H1 (cell line): ENCODE measurements at regions not wholly inside any gene's neighbourhood (a gene's known extent, or its start where the extent isn't known, plus 50 kb on each side); places are given as distances from the start of the nearest gene placed in this dataset.

ENCODE experiments used
- CTCF ChIA-PET: fragments of 300-600 bp; sonication (Branson Sonifier 250); formaldehyde crosslinking; loops from one replicate; lab custom pipeline; 2021; ENCODE audit not compliant: partially characterized antibody; lab: Charles Lee
- POLR2A ChIA-PET: fragments of 300-600 bp; sonication (Branson Sonifier 250); formaldehyde crosslinking; loops from one replicate; lab custom pipeline; 2021; ENCODE audit warnings: inconsistent platforms; ENCODE audit not compliant: partially characterized antibody; lab: Charles Lee
- DNase-seq, 2 experiments: peaks; one replicate each; pipeline versions ENCODE4 v3.0.0 to v3.0.0-alpha.2; 2010 to 2022; ENCODE audit warnings: low spot score in 2 of 2, low read depth in 1 of 2, mixed read lengths in 1 of 2
- FAIRE-seq: peaks from 2 replicates; lab custom pipeline; 2011; peaks lifted over from hg19 to GRCh38; lab: Jason Lieb, UNC
- H2AFZ ChIP-seq: 2 replicates; pipeline ENCODE4 v1.8.1; 2012; ENCODE audit warnings: low read length, inconsistent platforms
- H2AK5ac ChIP-seq: 2 replicates; pipeline ENCODE4 v1.6.1; 2013; ENCODE audit warnings: low read depth, low read length
- H2BK120ac ChIP-seq: replicated peaks from 2 replicates; pipeline ENCODE3; 2013; ENCODE audit warnings: low read depth, low read length, inconsistent platforms
- H2BK12ac ChIP-seq: 2 replicates; pipeline ENCODE4 v1.6.1; 2013; ENCODE audit warnings: low read depth, low read length
- H2BK15ac ChIP-seq: 2 replicates; pipeline ENCODE4 v1.6.1; 2013; ENCODE audit warnings: low read length
- H2BK20ac ChIP-seq: 2 replicates; pipeline ENCODE4 v1.6.1; 2013; ENCODE audit warnings: low read length
- H2BK5ac ChIP-seq: 2 replicates; pipeline ENCODE4 v1.6.1; 2013; ENCODE audit warnings: low read depth, low read length
- H3K14ac ChIP-seq: 2 replicates; pipeline ENCODE4 v1.6.1; 2013; ENCODE audit warnings: inconsistent platforms; ENCODE audit not compliant: insufficient read length
- H3K18ac ChIP-seq: 2 replicates; pipeline ENCODE4 v1.6.1; 2013; ENCODE audit warnings: low read length; ENCODE audit errors: extremely low read depth
- H3K23ac ChIP-seq: 2 replicates; pipeline ENCODE4 v1.6.1; 2013; ENCODE audit warnings: inconsistent platforms; ENCODE audit not compliant: insufficient read length
- H3K23me2 ChIP-seq: 2 replicates; pipeline ENCODE4 v1.6.1; 2013; ENCODE audit warnings: low read depth, low read length
- H3K27ac ChIP-seq: 2 replicates; pipeline ENCODE4 v1.6.1; 2011; ENCODE audit warnings: low read depth, low read length, inconsistent platforms
- H3K27me3 ChIP-seq, 4 experiments: replicated peaks in 1 of 4; 1 replicate in 1 of 4; 2 replicates in 3 of 4; pipeline versions ENCODE4 v1.6.1 to v1.8.1; 2011 to 2013; ENCODE audit warnings: low read length in 3 of 4, mild to moderate bottlenecking in 3 of 4, inconsistent platforms in 2 of 4, mixed read lengths in 2 of 4, moderate library complexity in 1 of 4; ENCODE audit not compliant: control insufficient read depth in 3 of 4, insufficient read depth in 3 of 4; ENCODE audit errors: extremely low read depth in 1 of 4
- H3K36me3 ChIP-seq, 4 experiments: 2 replicates each; pipeline versions ENCODE4 v1.6.1 to v1.8.1; 2011 to 2013; ENCODE audit warnings: mild to moderate bottlenecking in 4 of 4, low read length in 3 of 4, moderate library complexity in 2 of 4, control low read depth in 1 of 4, inconsistent platforms in 1 of 4; ENCODE audit not compliant: insufficient read depth in 4 of 4, control insufficient read depth in 2 of 4
- H3K4ac ChIP-seq: replicated peaks from 2 replicates; pipeline ENCODE3; 2013; ENCODE audit warnings: low read length, low read depth, mixed read lengths, inconsistent platforms; ENCODE audit not compliant: insufficient read length
- H3K4me1 ChIP-seq, 4 experiments: replicated peaks in 1 of 4; 1 replicate in 1 of 4; 2 replicates in 3 of 4; pipeline versions ENCODE4 v1.6.1 to v1.8.1; 2011 to 2013; ENCODE audit warnings: low read length in 3 of 4, inconsistent platforms in 2 of 4, mixed read lengths in 1 of 4; ENCODE audit not compliant: insufficient read depth in 4 of 4, control insufficient read depth in 3 of 4
- H3K4me2 ChIP-seq, 2 experiments: 2 replicates each; pipeline versions ENCODE4 v1.6.1 to v1.8.1; 2011 to 2013; ENCODE audit warnings: low read depth in 2 of 2, low read length in 2 of 2, control low read depth in 1 of 2, inconsistent platforms in 1 of 2, mild to moderate bottlenecking in 1 of 2; ENCODE audit not compliant: insufficient read depth in 1 of 2
- H3K4me3 ChIP-seq, 4 experiments: fragments of 200-600, 300-600 bp in 1 of 4; sonication (generic), shearing (Covaris generic), sonication (Bioruptor Twin) in 1 of 4; 2 replicates each; pipeline versions ENCODE4 v1.5.1 to v1.8.1; 2011 to 2016; ENCODE audit warnings: low read length in 4 of 4, low read depth in 3 of 4, control low read depth in 2 of 4, inconsistent platforms in 2 of 4, mild to moderate bottlenecking in 2 of 4, mixed read lengths in 1 of 4, moderate library complexity in 1 of 4; ENCODE audit not compliant: insufficient read depth in 2 of 4; ENCODE audit errors: extremely low read depth in 1 of 4
- H3K56ac ChIP-seq: replicated peaks from 2 replicates; pipeline ENCODE3; 2013; ENCODE audit warnings: low read depth, mild to moderate bottlenecking, mixed read lengths, low read length, inconsistent platforms; ENCODE audit not compliant: insufficient read length
- H3K79me1 ChIP-seq: 2 replicates; pipeline ENCODE4 v1.6.1; 2013; ENCODE audit warnings: low read depth, low read length, control low read depth
- H3K79me2 ChIP-seq, 2 experiments: 2 replicates each; pipeline versions ENCODE4 v1.6.1 to v1.8.1; 2012 to 2013; ENCODE audit warnings: low read length in 2 of 2, mild to moderate bottlenecking in 2 of 2, inconsistent platforms in 1 of 2; ENCODE audit not compliant: insufficient read depth in 2 of 2, control insufficient read depth in 1 of 2
- H3K9ac ChIP-seq, 4 experiments: replicated peaks in 1 of 4; 1 replicate in 1 of 4; 2 replicates in 3 of 4; pipeline versions ENCODE4 v1.6.1 to v1.8.1; 2011 to 2013; ENCODE audit warnings: low read depth in 3 of 4, low read length in 3 of 4, control low read depth in 2 of 4, mild to moderate bottlenecking in 2 of 4, moderate library complexity in 2 of 4, inconsistent platforms in 1 of 4; ENCODE audit errors: extremely low read depth in 1 of 4
- H3K9me3 ChIP-seq, 2 experiments: 2 replicates each; pipeline versions ENCODE4 v1.6.1 to v1.8.1; 2012 to 2013; ENCODE audit warnings: mild to moderate bottlenecking in 2 of 2, moderate library complexity in 2 of 2, control low read depth in 1 of 2, inconsistent platforms in 1 of 2, low read depth in 1 of 2, low read length in 1 of 2, mixed read lengths in 1 of 2; ENCODE audit not compliant: insufficient read depth in 2 of 2
- H4K20me1 ChIP-seq, 2 experiments: replicated peaks in 1 of 2; 2 replicates each; pipeline versions ENCODE3 to v1.8.1; 2011 to 2013; ENCODE audit warnings: inconsistent platforms in 2 of 2, low read length in 2 of 2, mild to moderate bottlenecking in 1 of 2; ENCODE audit not compliant: insufficient read depth in 2 of 2, control insufficient read depth in 1 of 2
- H4K5ac ChIP-seq: 2 replicates; pipeline ENCODE4 v1.6.1; 2013; ENCODE audit warnings: low read length, low read depth, mixed read lengths, inconsistent platforms; ENCODE audit not compliant: insufficient read length
- H4K8ac ChIP-seq: 2 replicates; pipeline ENCODE4 v1.8.0; 2013; ENCODE audit warnings: mild to moderate bottlenecking, moderate library complexity, low read length, inconsistent platforms; ENCODE audit not compliant: insufficient read depth; ENCODE audit errors: extremely low read depth
- H4K91ac ChIP-seq: replicated peaks from 2 replicates; pipeline ENCODE3; 2013; ENCODE audit warnings: low read length, mixed read lengths, inconsistent platforms; ENCODE audit not compliant: insufficient read length
- ATF2 ChIP-seq: IDR thresholded peaks from 2 replicates; pipeline ENCODE4 v1.6.1; 2012; ENCODE audit warnings: low read length, inconsistent platforms
- CBX8 ChIP-seq: fragments of 300-800, 300-1000 bp; sonication (generic); IDR thresholded peaks from 2 replicates; pipeline ENCODE4 v1.7.1; 2016; ENCODE audit warnings: low read depth, low read length, borderline replicate concordance
- EGR1 ChIP-seq: IDR thresholded peaks from 2 replicates; pipeline ENCODE4 v1.6.1; 2011; ENCODE audit warnings: low read depth, low read length, borderline replicate concordance
- FOSL1 ChIP-seq: IDR thresholded peaks from 2 replicates; pipeline ENCODE4 v1.6.1; 2011; ENCODE audit warnings: mild to moderate bottlenecking, low read depth, low read length, moderate library complexity; ENCODE audit not compliant: insufficient read depth
- GTF2F1 ChIP-seq: IDR thresholded peaks from 2 replicates; pipeline ENCODE4 v1.6.1; 2012; ENCODE audit warnings: low read depth, low read length, improper control_type of control experiment, borderline replicate concordance
- NANOG ChIP-seq: IDR thresholded peaks from 2 replicates; pipeline ENCODE4 v1.6.1; 2011; ENCODE audit warnings: low read length, low read depth, mild to moderate bottlenecking, inconsistent platforms; ENCODE audit not compliant: insufficient read depth, poor library complexity, severe bottlenecking
- SIX5 ChIP-seq: IDR thresholded peaks from 2 replicates; pipeline ENCODE4 v1.6.1; 2011; ENCODE audit warnings: mild to moderate bottlenecking, low read depth, low read length
- USF2 ChIP-seq: IDR thresholded peaks from 2 replicates; pipeline ENCODE4 v1.6.1; 2011; ENCODE audit warnings: low read length, improper control_type of control experiment
- ZNF274 ChIP-seq: IDR thresholded peaks from 2 replicates; pipeline ENCODE4 v1.7.0; 2012; ENCODE audit warnings: low read length, borderline replicate concordance; ENCODE audit errors: extremely low read depth
- WGBS, 2 experiments: shearing (Covaris generic) in 1 of 2; methylation state at CpG; one replicate each; pipeline versions ENCODE4 v1.1.6 to v1.1.7; 2013 to 2015; ENCODE audit warnings: low lambda C conversion rate in 2 of 2, mixed read lengths in 2 of 2, inconsistent platforms in 1 of 2, low coverage in 1 of 2, missing lambda C conversion rate in 1 of 2; ENCODE audit not compliant: insufficient replicate concordance in 2 of 2, insufficient coverage in 1 of 2, insufficient read length in 1 of 2; ENCODE audit errors: extremely low coverage in 1 of 2, missing lambda C conversion rate in 1 of 2; 5-methylcytosine and 5-hydroxymethylcytosine counted together

DNA sequence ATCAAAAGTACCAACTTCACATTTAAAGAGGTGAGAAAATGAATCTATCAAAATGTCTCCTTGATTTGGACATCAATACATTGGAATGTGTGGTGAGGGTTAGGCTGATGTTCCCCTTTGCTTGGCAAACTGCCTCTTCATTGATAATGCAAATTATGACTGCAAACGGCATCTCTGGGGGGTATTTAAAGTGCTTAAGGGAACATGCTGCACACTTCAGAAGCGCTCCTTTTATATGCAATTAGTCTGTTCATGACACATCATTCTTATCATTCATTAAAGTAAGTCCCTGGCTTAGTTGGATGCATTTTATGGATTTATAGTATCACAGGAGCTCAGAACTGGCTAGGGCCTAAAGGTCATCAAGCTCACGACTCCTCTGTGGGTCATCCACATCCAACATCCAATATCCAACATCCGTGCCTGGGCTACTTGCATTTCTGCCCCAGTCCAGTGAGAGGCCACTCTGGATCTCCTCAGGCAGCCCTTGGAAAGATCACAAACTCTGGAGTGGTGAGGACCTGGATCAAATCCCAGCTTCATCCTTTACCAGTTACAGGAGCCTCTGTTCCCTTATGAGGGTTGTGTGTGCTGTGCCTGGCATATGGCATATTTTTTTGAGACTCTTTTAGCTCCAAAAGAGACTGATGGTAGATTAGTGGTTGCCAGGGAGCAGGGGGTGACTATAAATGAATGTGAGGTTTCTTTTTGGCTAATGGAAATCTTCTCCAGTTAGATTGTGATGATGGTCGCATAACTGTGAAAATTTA is 136.8 kb upstream of the FOXB1 start:
- POLR2A ChIA-PET, result interaction anchor here (0.6 kb wide), 1 partner anchor 70 kb away, joined by 3 read pairs; no protein-coding TSS in a partner anchor
- Histone ChIP-seq H2AK5ac (no peak overlapping the region), H3K14ac (no peak overlapping the region), H3K79me1 (no peaks in the 10 kb centered on the region), H2BK12ac (no peak overlapping the region), H3K4me2 (no peak overlapping the region), H2AFZ (no peak overlapping the region), H3K23ac (no peak overlapping the region), H3K9me3 (no peaks in the 10 kb centered on the region), H3K18ac (no peak overlapping the region), H3K36me3 (no peaks in the 10 kb centered on the region), H3K56ac (no peak overlapping the region), H2BK15ac (no peak overlapping the region), H4K8ac (no peak overlapping the region), H3K9ac (no peak overlapping the region), H4K20me1 (no peaks in the 10 kb centered on the region), H3K27me3 (peaks cover 0 to 1% (median 0%) of the 10 kb centered on the region in 4 experiments; a peak in 1 of 7 replicates), H4K91ac (no peak overlapping the region), H3K23me2 (no peaks in the 10 kb centered on the region), H3K4me3 (no peak overlapping the region), H4K5ac (no peak overlapping the region), H3K4ac (no peak overlapping the region), H3K27ac (no peak overlapping the region), H3K79me2 (no peaks in the 10 kb centered on the region), H2BK5ac (no peak overlapping the region), H2BK120ac (no peak overlapping the region), H2BK20ac (no peak overlapping the region), H3K4me1 (peaks cover 0 to 8% (median under 1%) of the 10 kb centered on the region in 4 experiments; a peak in 2 of 7 replicates)
- FAIRE-seq, result no peak
- DNase-seq, result no peak
- 92% methylated on average over 5 of the region's 5 CpGs; no CpG with 5 or more reads in 1 of the 2 experiments for WGBS, 2 experiments
- CTCF ChIA-PET, result interaction anchor here (0.6 to 1.3 kb wide), 4 partner anchors 11 to 176 kb away, joined by 3 read pairs; no protein-coding TSS in a partner anchor
- TF ChIP-seq SIX5 (no peak), GTF2F1 (no peak), ATF2 (no peak), EGR1 (no peak), FOSL1 (no peak), USF2 (no peak), ZNF274 (no peak), CBX8 (no peak), NANOG (no peak)
